Choroid plexus epithelial cell (primary cell): ENCODE measurements at regions not wholly inside any gene's neighbourhood (a gene's known extent, or its start where the extent isn't known, plus 50 kb on each side); places are given as distances from the start of the nearest gene placed in this dataset.

Source experiments
- DNase-seq: peaks from one replicate; pipeline ENCODE4 v3.0.0-alpha.2; 2010; ENCODE audit warnings: low read depth
- H3K4me3 ChIP-seq: 2 replicates; pipeline ENCODE4 v1.5.1; 2011; ENCODE audit warnings: low read depth, mild to moderate bottlenecking, control low read depth, low read length, moderate library complexity
- CTCF ChIP-seq: conservative IDR thresholded peaks from 2 replicates; pipeline ENCODE4 v1.5.1; 2011; ENCODE audit warnings: low read depth, mild to moderate bottlenecking, control low read depth, inconsistent platforms, low read length, moderate library complexity

- H3K4me3 ChIP-seq: no peak overlapping the region
- no peak for TF ChIP-seq CTCF
- DNase-seq: no peak
Observed at GRCh38 chr3:148450819-148451218, 246.9 kb upstream of the AGTR1 start.

DNA sequence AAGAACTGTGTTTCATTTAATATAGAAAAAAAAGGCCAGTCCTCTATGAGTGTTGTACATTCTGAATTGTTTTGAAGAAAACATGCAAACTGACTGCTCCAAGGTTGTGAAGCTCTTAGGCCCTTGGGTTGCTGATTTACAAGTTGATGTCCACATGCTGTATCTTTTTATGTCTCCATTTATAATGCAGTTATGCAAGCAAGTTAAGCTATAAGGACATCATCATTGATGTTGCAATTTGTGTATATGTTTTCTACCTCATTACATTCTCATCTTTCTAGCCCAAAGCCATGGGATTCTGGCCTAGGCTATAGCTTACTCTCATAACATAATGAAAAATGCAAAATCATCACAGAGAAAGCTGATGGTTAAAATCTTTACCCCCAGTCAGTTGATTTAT is 245.7 kb upstream of the AGTR1 start:
- H3K4me3 ChIP-seq: no peak overlapping the region
- no peak for DNase-seq
- TF ChIP-seq CTCF: no peak

- TF ChIP-seq CTCF: no peak
- DNase-seq: peak; percentile 1
- no peak overlapping the region for H3K4me3 ChIP-seq
Observed at GRCh38 chr3:148453781-148454191, 243.9 kb upstream of the AGTR1 start.

DNA sequence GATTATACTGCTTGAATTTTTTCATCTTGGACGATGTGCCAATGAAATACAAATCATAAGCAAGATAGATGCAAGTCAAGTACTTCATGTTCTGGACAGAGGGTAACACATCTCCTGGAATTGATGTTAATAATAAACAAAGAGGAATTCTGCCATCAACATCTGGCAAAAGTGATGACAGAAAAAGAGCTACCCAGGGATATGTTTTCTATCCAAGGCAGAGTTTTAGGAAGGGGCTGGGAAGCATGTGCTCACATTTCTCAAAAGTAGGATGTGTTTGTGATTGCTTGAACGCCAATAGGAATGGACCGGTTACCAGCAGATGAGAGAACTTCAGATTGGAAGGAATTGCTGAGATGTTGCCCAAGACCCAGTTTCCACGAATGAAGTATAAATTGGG is 242.6 kb upstream of the AGTR1 start:
- no peak overlapping the region for H3K4me3 ChIP-seq
- no peak for TF ChIP-seq CTCF
- no peak for DNase-seq

- no peak for TF ChIP-seq CTCF
- no peak overlapping the region for H3K4me3 ChIP-seq
- DNase-seq: no peak
Observed at GRCh38 chr3:148457886-148458285, 239.8 kb upstream of the AGTR1 start.

- no peak overlapping the region for H3K4me3 ChIP-seq
- TF ChIP-seq CTCF: peak; percentile 46
- peak; percentile 50 for DNase-seq
Observed at GRCh38 chr3:148459931-148460513, 237.7 kb upstream of the AGTR1 start.

DNA sequence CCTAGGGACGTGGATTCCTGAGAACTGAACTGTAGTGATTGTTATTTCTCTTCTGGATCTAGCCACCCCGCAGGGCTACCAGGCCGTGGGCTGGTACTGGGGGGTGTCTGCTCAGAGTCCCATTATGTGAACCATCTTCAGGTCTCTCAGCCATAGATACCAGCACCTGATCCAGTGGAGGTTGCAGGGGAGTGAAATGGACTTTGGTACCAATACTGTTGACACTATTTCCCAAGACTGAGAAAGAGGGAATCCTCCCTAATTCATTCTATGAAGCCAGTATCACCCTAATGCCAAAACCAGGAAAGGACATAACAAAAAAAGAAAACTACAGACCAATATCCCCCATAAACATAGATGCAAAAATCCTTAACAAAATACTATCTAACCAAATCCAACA is 237.0 kb upstream of the AGTR1 start:
- no peak for TF ChIP-seq CTCF
- DNase-seq: no peak
- H3K4me3 ChIP-seq: no peak overlapping the region
